ENCODE measurements at regions not wholly inside any gene's neighbourhood (a gene's known extent, or its start where the extent isn't known, plus 50 kb on each side); places are given as distances from the start of the nearest gene placed in this dataset.

- Histone ChIP-seq H3K27ac (ENCODE audit: low read length) (no peak overlapping the region), H3K4me3 (ENCODE audit: low read length) (no peak overlapping the region), H3K9me3 (ENCODE audit: control insufficient read depth, low read depth, low read length) (no peaks in the 10 kb centered on the region), H3K36me3 (ENCODE audit: control insufficient read depth, low read depth, low read length) (no peaks in the 10 kb centered on the region), H3K4me1 (ENCODE audit: control insufficient read depth, low read depth, low read length) (peaks cover 26% of the 10 kb centered on the region), H3K27me3 (ENCODE audit: control insufficient read depth, insufficient read depth, low read length) (no peaks in the 10 kb centered on the region), H3K9ac (ENCODE audit: low read length) (no peak overlapping the region)
Observed at GRCh38 chr3:72257738-72258137, 472.8 kb upstream of the PROK2 start.

DNA sequence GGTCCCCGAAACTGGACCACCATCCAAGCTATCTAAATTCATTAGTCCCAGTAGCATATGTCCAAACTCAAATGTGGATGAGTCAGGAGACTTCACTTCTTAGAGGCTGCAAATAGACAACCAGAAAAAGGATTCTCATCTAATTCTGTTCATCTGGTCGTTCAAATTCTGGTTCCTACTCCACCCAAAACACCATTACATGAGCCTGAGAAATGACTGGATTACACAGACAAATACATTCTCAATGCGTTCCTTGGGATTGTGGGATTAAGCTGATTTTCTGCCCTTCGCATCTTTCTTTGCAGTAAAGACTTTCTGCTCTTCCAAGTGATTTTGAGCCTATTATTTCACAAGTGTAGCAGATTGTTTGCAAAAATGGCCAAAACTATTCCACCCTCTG, 472.3 kb upstream of the PROK2 start:
- H3K27me3 ChIP-seq (ENCODE audit: control insufficient read depth, insufficient read depth, low read length), result no peaks in the 10 kb centered on the region
- H3K27ac ChIP-seq (ENCODE audit: low read length), result no peak overlapping the region
- peaks cover 26% of the 10 kb centered on the region for H3K4me1 ChIP-seq (ENCODE audit: control insufficient read depth, low read depth, low read length)
- no peaks in the 10 kb centered on the region for H3K9me3 ChIP-seq (ENCODE audit: control insufficient read depth, low read depth, low read length)
- H3K4me3 ChIP-seq (ENCODE audit: low read length), result no peak overlapping the region
- no peak overlapping the region for H3K9ac ChIP-seq (ENCODE audit: low read length)
- no peaks in the 10 kb centered on the region for H3K36me3 ChIP-seq (ENCODE audit: control insufficient read depth, low read depth, low read length)

DNA sequence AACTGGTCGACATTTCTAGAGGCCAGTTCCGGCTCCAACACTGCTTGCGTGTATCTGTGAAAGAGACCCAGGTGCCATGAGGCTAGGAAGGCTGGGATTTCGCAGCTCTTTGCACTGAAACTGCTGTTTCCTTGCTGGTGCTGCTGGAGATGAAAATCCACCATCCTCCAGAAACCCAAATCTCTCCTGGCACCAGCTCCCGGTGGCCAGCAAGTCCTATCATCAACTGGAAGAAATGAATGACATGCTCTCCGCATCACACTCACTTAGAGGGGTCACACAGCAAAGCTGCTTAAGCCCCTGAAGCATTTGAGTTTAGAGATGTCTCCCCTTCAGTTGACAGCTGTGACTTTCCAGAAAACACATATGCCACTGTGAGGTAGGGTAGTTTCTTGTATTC, 471.8 kb upstream of the PROK2 start:
- no peaks in the 10 kb centered on the region for H3K27me3 ChIP-seq (ENCODE audit: control insufficient read depth, insufficient read depth, low read length)
- peaks cover 26% of the 10 kb centered on the region for H3K4me1 ChIP-seq (ENCODE audit: control insufficient read depth, low read depth, low read length)
- no peaks in the 10 kb centered on the region for H3K36me3 ChIP-seq (ENCODE audit: control insufficient read depth, low read depth, low read length)
- H3K9ac ChIP-seq (ENCODE audit: low read length), result no peak overlapping the region
- no peaks in the 10 kb centered on the region for H3K9me3 ChIP-seq (ENCODE audit: control insufficient read depth, low read depth, low read length)
- H3K4me3 ChIP-seq (ENCODE audit: low read length), result no peak overlapping the region
- H3K27ac ChIP-seq (ENCODE audit: low read length), result no peak overlapping the region

DNA sequence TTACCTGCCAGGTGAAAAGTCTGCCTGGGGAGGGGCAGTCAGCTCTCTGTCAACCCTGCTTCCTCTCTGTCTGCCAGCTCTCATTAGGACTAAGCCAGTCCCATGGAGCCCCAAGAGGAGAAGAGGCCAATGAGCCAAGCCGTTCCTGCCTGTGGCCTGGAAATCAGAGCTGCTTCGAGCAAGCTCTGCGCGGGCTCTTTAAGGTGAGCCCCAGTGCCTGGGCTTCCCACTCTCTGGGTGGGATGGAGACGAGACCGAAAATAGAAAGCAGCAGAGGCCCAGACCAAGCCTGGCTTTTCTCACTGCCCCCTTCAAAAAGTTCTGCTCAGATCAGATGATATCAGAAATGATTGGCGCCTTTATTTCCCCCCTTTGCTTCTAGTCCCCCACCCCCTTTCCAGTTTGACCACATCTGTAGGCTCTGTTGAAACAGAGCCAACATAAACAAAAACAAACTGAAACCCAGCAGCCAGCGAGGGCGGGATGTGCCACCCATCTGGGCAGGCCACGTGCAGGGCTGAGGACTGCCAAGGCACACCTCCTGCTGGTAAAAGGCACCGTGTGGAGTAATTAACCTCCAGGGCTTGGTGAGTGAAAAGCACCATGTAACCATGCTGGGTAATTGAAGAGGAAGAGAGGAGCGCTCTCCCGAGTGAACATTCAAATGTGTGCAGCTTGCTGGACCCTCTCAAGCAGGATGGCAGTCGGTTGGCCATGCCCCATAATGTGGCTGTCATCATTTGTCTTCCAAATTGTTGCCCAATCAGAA, 471.0 kb upstream of the PROK2 start:
- Histone ChIP-seq H3K27me3 (ENCODE audit: control insufficient read depth, insufficient read depth, low read length) (no peaks in the 10 kb centered on the region), H3K9me3 (ENCODE audit: control insufficient read depth, low read depth, low read length) (no peaks in the 10 kb centered on the region), H3K4me3 (ENCODE audit: low read length) (no peak overlapping the region), H3K27ac (ENCODE audit: low read length) (no peak overlapping the region), H3K9ac (ENCODE audit: low read length) (no peak overlapping the region), H3K4me1 (ENCODE audit: control insufficient read depth, low read depth, low read length) (peaks cover 26% of the 10 kb centered on the region), H3K36me3 (ENCODE audit: control insufficient read depth, low read depth, low read length) (no peaks in the 10 kb centered on the region)

DNA sequence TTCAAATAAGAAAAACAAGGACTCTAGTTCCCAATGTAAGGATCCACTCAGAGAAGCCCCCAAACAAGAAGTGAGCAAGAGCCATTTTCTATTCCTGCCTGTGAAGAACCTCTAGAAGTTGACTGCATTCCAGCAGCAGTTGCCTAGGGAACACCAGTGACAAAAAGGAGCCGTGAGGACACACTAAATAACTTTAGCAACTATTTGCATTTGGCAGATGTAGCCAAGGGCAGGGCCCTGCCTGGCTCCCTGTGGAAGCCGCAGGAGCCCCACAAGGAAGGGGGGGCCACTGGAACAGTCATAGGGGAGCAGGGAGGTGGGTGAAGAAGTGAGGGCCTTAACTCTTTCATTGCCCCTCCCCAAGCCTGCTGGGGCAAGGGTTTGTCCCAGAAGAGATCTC, 470.2 kb upstream of the PROK2 start:
- Histone ChIP-seq H3K36me3 (ENCODE audit: control insufficient read depth, low read depth, low read length) (no peaks in the 10 kb centered on the region), H3K4me3 (ENCODE audit: low read length) (no peak overlapping the region), H3K9ac (ENCODE audit: low read length) (no peak overlapping the region), H3K4me1 (ENCODE audit: control insufficient read depth, low read depth, low read length) (peaks cover 26% of the 10 kb centered on the region), H3K9me3 (ENCODE audit: control insufficient read depth, low read depth, low read length) (no peaks in the 10 kb centered on the region), H3K27ac (ENCODE audit: low read length) (no peak overlapping the region), H3K27me3 (ENCODE audit: control insufficient read depth, insufficient read depth, low read length) (no peaks in the 10 kb centered on the region)

GRCh38 chr3:72254483-72254882, 469.5 kb upstream of the PROK2 start:
- Histone ChIP-seq H3K27me3 (ENCODE audit: control insufficient read depth, insufficient read depth, low read length) (no peaks in the 10 kb centered on the region), H3K4me1 (ENCODE audit: control insufficient read depth, low read depth, low read length) (peaks cover 26% of the 10 kb centered on the region)

DNA sequence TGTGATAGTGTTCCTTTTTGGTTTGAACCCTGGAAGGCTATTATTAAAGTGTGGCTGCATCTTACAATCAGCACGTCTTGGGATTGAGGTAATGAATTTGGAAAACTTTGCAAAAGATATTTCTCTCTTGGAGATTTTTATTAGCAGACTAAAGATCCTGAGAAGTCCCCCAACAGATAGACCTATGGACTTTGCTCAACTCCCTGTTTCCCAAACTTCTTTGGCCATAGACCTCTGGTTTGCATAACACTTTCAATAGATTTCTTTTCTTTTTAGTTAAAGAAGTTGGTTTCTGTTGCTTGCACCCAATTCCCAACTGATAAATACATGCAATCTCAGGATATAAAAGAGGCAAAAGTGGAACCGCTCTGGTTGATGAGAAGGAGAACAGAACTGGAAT, 465.8 kb upstream of the PROK2 start:
- Histone ChIP-seq H3K4me3 (ENCODE audit: low read length) (no peak overlapping the region), H3K9ac (ENCODE audit: low read length) (no peak overlapping the region), H3K27me3 (ENCODE audit: control insufficient read depth, insufficient read depth, low read length) (no peaks in the 10 kb centered on the region), H3K27ac (ENCODE audit: low read length) (no peak overlapping the region), H3K4me1 (ENCODE audit: control insufficient read depth, low read depth, low read length) (peaks cover 5% of the 10 kb centered on the region), H3K36me3 (ENCODE audit: control insufficient read depth, low read depth, low read length) (no peaks in the 10 kb centered on the region), H3K9me3 (ENCODE audit: control insufficient read depth, low read depth, low read length) (no peaks in the 10 kb centered on the region)

More at GRCh38 chr3:72254483-72254882, 469.5 kb upstream of the PROK2 start:
- no peak overlapping the region for H3K4me3 ChIP-seq (ENCODE audit: low read length)
- no peaks in the 10 kb centered on the region for H3K36me3 ChIP-seq (ENCODE audit: control insufficient read depth, low read depth, low read length)
- H3K27ac ChIP-seq (ENCODE audit: low read length), result no peak overlapping the region
- H3K9ac ChIP-seq (ENCODE audit: low read length), result no peak overlapping the region
- H3K9me3 ChIP-seq (ENCODE audit: control insufficient read depth, low read depth, low read length), result no peaks in the 10 kb centered on the region

DNA sequence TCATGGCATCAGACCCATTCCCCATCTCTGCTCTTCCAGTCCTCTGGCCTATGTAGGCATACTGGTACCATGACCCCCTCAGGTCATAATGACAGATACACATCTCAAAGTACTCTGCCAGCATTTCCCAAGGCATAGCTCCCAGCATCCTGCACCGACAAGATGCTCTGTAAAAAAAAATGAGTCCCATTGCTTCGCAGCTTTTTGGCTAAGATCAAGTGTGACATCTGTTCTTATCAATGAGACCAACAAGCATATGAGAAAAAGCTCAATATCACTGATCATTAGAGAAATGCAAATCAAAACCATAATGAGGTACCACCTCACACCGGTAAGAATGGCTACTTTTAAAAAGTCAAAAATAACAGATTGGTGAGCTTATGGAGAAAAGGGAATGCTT, 463.9 kb upstream of the PROK2 start:
- Histone ChIP-seq H3K4me1 (ENCODE audit: control insufficient read depth, low read depth, low read length) (no peaks in the 10 kb centered on the region), H3K27me3 (ENCODE audit: control insufficient read depth, insufficient read depth, low read length) (no peaks in the 10 kb centered on the region)

DNA sequence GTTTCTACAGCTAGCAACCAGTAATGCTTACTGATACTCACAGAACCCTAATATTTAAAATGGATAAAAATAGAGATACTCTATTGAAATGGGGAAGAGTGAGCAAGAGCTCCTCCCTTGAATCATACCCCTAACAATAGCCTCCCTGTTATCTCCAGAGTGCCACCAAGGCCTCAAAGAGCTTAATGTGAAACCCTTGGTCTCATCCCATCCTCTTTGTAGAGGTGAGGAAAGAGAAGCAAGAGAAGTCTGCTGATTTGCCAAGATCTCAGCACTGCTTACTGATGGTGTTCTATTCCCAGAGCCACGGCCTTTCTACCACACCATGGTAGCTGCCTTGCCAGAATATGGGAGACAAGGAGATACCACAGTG, 463.4 kb upstream of the PROK2 start:
- Histone ChIP-seq H3K9me3 (ENCODE audit: control insufficient read depth, low read depth, low read length) (no peaks in the 10 kb centered on the region), H3K4me1 (ENCODE audit: control insufficient read depth, low read depth, low read length) (no peaks in the 10 kb centered on the region), H3K4me3 (ENCODE audit: low read length) (no peak overlapping the region), H3K9ac (ENCODE audit: low read length) (no peak overlapping the region), H3K27me3 (ENCODE audit: control insufficient read depth, insufficient read depth, low read length) (no peaks in the 10 kb centered on the region), H3K36me3 (ENCODE audit: control insufficient read depth, low read depth, low read length) (no peaks in the 10 kb centered on the region), H3K27ac (ENCODE audit: low read length) (no peak overlapping the region)

More for the DNA sequence above, 463.9 kb upstream of the PROK2 start:
- no peak overlapping the region for H3K4me3 ChIP-seq (ENCODE audit: low read length)
- H3K9me3 ChIP-seq (ENCODE audit: control insufficient read depth, low read depth, low read length), result no peaks in the 10 kb centered on the region
- H3K9ac ChIP-seq (ENCODE audit: low read length), result no peak overlapping the region
- H3K27ac ChIP-seq (ENCODE audit: low read length), result no peak overlapping the region
- H3K36me3 ChIP-seq (ENCODE audit: control insufficient read depth, low read depth, low read length), result no peaks in the 10 kb centered on the region

GRCh38 chr3:72247645-72248388, 462.9 kb upstream of the PROK2 start:
- Histone ChIP-seq H3K36me3 (ENCODE audit: control insufficient read depth, low read depth, low read length) (no peaks in the 10 kb centered on the region), H3K27ac (ENCODE audit: low read length) (no peak overlapping the region), H3K9ac (ENCODE audit: low read length) (no peak overlapping the region), H3K4me3 (ENCODE audit: low read length) (no peak overlapping the region), H3K27me3 (ENCODE audit: control insufficient read depth, insufficient read depth, low read length) (no peaks in the 10 kb centered on the region), H3K9me3 (ENCODE audit: control insufficient read depth, low read depth, low read length) (no peaks in the 10 kb centered on the region), H3K4me1 (ENCODE audit: control insufficient read depth, low read depth, low read length) (no peaks in the 10 kb centered on the region)

DNA sequence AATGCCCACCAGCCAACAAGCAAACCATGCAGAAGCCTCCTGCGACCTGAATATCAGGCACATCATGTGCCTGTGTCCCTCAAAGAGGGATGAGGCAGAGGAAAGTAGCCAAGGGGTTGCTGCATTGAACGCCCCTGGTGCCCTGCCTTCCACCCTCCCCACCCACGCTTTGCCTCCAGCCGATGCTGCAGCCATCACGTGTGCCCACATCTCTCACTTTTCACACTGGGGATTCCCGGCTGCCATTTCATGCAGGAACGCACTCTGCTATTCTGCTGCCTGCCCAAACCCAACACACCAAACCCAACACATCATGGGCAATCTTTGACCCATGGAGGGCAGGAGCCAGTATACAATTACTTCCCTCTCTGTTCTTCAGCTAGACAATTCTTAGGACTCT, 462.2 kb upstream of the PROK2 start:
- Histone ChIP-seq H3K4me3 (ENCODE audit: low read length) (no peak overlapping the region), H3K36me3 (ENCODE audit: control insufficient read depth, low read depth, low read length) (no peaks in the 10 kb centered on the region), H3K4me1 (ENCODE audit: control insufficient read depth, low read depth, low read length) (no peaks in the 10 kb centered on the region), H3K9ac (ENCODE audit: low read length) (no peak overlapping the region), H3K27me3 (ENCODE audit: control insufficient read depth, insufficient read depth, low read length) (no peaks in the 10 kb centered on the region), H3K9me3 (ENCODE audit: control insufficient read depth, low read depth, low read length) (no peaks in the 10 kb centered on the region), H3K27ac (ENCODE audit: low read length) (no peak overlapping the region)

DNA sequence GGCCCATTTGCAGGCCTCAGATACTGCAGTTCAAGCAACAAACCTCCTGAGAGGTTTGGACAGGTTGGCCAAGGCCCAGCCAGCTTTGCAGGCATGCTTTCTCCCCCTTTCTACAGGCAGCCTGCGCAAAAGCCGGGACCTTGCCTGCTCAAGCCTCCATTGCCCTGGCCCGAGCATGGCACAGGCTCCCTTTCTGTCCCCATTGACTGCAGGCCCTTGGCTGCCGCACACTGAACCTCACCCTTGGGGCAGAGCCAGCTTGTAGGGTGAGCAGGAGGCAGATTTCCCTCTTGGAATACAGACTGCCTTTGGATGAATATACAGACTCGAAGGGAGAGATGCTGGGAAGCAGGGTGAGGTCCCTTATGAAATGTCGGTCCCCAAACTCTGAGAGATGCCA, 461.7 kb upstream of the PROK2 start:
- no peak overlapping the region for H3K9ac ChIP-seq (ENCODE audit: low read length)
- H3K36me3 ChIP-seq (ENCODE audit: control insufficient read depth, low read depth, low read length), result no peaks in the 10 kb centered on the region
- H3K4me1 ChIP-seq (ENCODE audit: control insufficient read depth, low read depth, low read length), result no peaks in the 10 kb centered on the region
- H3K27me3 ChIP-seq (ENCODE audit: control insufficient read depth, insufficient read depth, low read length), result no peaks in the 10 kb centered on the region
- H3K4me3 ChIP-seq (ENCODE audit: low read length), result no peak overlapping the region
- H3K9me3 ChIP-seq (ENCODE audit: control insufficient read depth, low read depth, low read length), result no peaks in the 10 kb centered on the region
- H3K27ac ChIP-seq (ENCODE audit: low read length), result no peak overlapping the region
